HEK293T (cell line): ENCODE measurements at regions not wholly inside any gene's neighbourhood (a gene's known extent, or its start where the extent isn't known, plus 50 kb on each side); places are given as distances from the start of the nearest gene placed in this dataset.
"Not testable (repeated sequence)": the region's sequence is repeated elsewhere in the genome, so short reads cannot be mapped to it uniquely, and the experiment has no call there.

Experiments
- CTCF ChIA-PET: fragments of 350-600 bp; formaldehyde crosslinking; extraction: SDS; loops from one replicate; lab custom pipeline; 2021; ENCODE audit warnings: antibody characterized with exemption, inconsistent platforms; lab: Yijun Ruan, JAX
- POLR2A ChIA-PET: fragments of 350-600 bp; formaldehyde crosslinking; extraction: SDS; loops from one replicate; lab custom pipeline; 2020; ENCODE audit warnings: antibody characterized with exemption, inconsistent platforms; lab: Yijun Ruan, JAX
- DNase-seq: peaks from one replicate; pipeline ENCODE4 v3.0.0; 2012; ENCODE audit warnings: mixed read lengths; ENCODE audit errors: extremely low spot score
- ARNT ChIP-seq: fragments of 450-650 bp; IDR thresholded peaks from 2 replicates; pipeline ENCODE4 v1.6.1; 2017; ENCODE audit warnings: mild to moderate bottlenecking
- BHLHE40 ChIP-seq: fragments of 450-650 bp; IDR thresholded peaks from 2 replicates; pipeline ENCODE4 v1.6.1; 2016; ENCODE audit warnings: mild to moderate bottlenecking, moderate library complexity, borderline replicate concordance
- CTBP1 ChIP-seq: fragments of 450-650 bp; IDR thresholded peaks from 2 replicates; pipeline ENCODE4 v1.6.1; 2016; ENCODE audit warnings: borderline replicate concordance
- ELF4 ChIP-seq: fragments of 450-650 bp; IDR thresholded peaks from 2 replicates; pipeline ENCODE4 v1.6.1; 2017; ENCODE audit warnings: antibody characterized with exemption
- FOXA1 ChIP-seq: fragments of 450-650 bp; IDR thresholded peaks from 2 replicates; pipeline ENCODE4 v1.6.1; 2016; ENCODE audit warnings: mild to moderate bottlenecking
- FOXK2 ChIP-seq: fragments of 450-650 bp; IDR thresholded peaks from 2 replicates; pipeline ENCODE4 v1.6.1; 2016; ENCODE audit warnings: mild to moderate bottlenecking
- FOXM1 ChIP-seq: fragments of 450-650 bp; IDR thresholded peaks from 2 replicates; pipeline ENCODE4 v1.6.1; 2017; ENCODE audit warnings: mild to moderate bottlenecking, borderline replicate concordance
- HDGF ChIP-seq: fragments of 450-650 bp; IDR thresholded peaks from 2 replicates; pipeline ENCODE4 v1.6.1; 2017; ENCODE audit warnings: antibody characterized with exemption, borderline replicate concordance
- L3MBTL2 ChIP-seq: fragments of 450-650 bp; conservative IDR thresholded peaks from 2 replicates; pipeline ENCODE4 v1.6.1; 2016; ENCODE audit warnings: mild to moderate bottlenecking
- LEF1 ChIP-seq: fragments of 450-650 bp; IDR thresholded peaks from 2 replicates; pipeline ENCODE4 v1.6.1; 2017; ENCODE audit warnings: mild to moderate bottlenecking, borderline replicate concordance
- NFRKB ChIP-seq: fragments of 450-650 bp; IDR thresholded peaks from 2 replicates; pipeline ENCODE4 v1.6.1; 2016; ENCODE audit warnings: mild to moderate bottlenecking, moderate library complexity
- PKNOX1 ChIP-seq: fragments of 450-650 bp; IDR thresholded peaks from 2 replicates; pipeline ENCODE4 v1.6.1; 2016
- SP1 ChIP-seq: fragments of 450-650 bp; IDR thresholded peaks from 2 replicates; pipeline ENCODE4 v1.6.1; 2017
- SUZ12 ChIP-seq: fragments of 450-650 bp; IDR thresholded peaks from 2 replicates; pipeline ENCODE4 v1.6.1; 2016; ENCODE audit warnings: mild to moderate bottlenecking
- TARDBP ChIP-seq: fragments of 450-650 bp; IDR thresholded peaks from 2 replicates; pipeline ENCODE4 v1.6.1; 2016
- ZNF384 ChIP-seq: fragments of 450-650 bp; IDR thresholded peaks from 2 replicates; pipeline ENCODE4 v1.6.1; 2016

- ChIA-PET CTCF (no interaction called here), POLR2A (interaction anchor here (1.2 kb wide), 1 partner anchor 14 kb away, joined by 4 read pairs; no protein-coding TSS in a partner anchor)
- DNase-seq: no peak
- TF ChIP-seq SUZ12 (no peak), FOXK2 (no peak)
Measured at GRCh38 chr14:101088395-101088667, 184.8 kb upstream of the RTL1 start.

- no peak for TF ChIP-seq SUZ12
- TF ChIP-seq SP1: no peak
- TF ChIP-seq HDGF: no peak
- no peak for TF ChIP-seq LEF1
- no peak for TF ChIP-seq L3MBTL2
- no peak for TF ChIP-seq TARDBP
- no peak for TF ChIP-seq ELF4
- TF ChIP-seq CTBP1: no peak
- no peak for TF ChIP-seq FOXM1
- no peak for TF ChIP-seq BHLHE40
- TF ChIP-seq FOXA1: no peak
- no peak for TF ChIP-seq ZNF384
- no peak for TF ChIP-seq ARNT
- TF ChIP-seq NFRKB: no peak
- TF ChIP-seq FOXK2: no peak
- no peak for TF ChIP-seq PKNOX1
- DNase-seq: no peak
- CTCF ChIA-PET: no interaction called here
- POLR2A ChIA-PET: interaction anchor here (1.2 kb wide), 1 partner anchor 15 kb away, joined by 4 read pairs; no protein-coding TSS in a partner anchor
Measured at GRCh38 chr14:101088714-101089113, 185.2 kb upstream of the RTL1 start.

GRCh38 chr14:101090478-101090877 is 187.0 kb upstream of the RTL1 start:
- DNase-seq, POLR2A ChIA-PET, CTCF ChIA-PET: not testable (repeated sequence)

- CTCF ChIA-PET: no interaction called here
- TF ChIP-seq ZNF384 (no peak), CTBP1 (no peak), ARNT (no peak), NFRKB (no peak), TARDBP (no peak), SP1 (no peak), FOXA1 (no peak), LEF1 (no peak), PKNOX1 (no peak), ELF4 (no peak), FOXK2 (no peak)
- no peak for DNase-seq
- POLR2A ChIA-PET: no interaction called here
Measured at GRCh38 chr14:101090976-101091375, 187.5 kb upstream of the RTL1 start.

- DNase-seq, POLR2A ChIA-PET: not testable (repeated sequence)
Measured at GRCh38 chr14:101094916-101095315, 191.4 kb upstream of the RTL1 start.

GRCh38 chr14:101096551-101096950 is 193.0 kb upstream of the RTL1 start:
- DNase-seq: no peak
- CTCF ChIA-PET: no interaction called here
- no peak for TF ChIP-seq CTBP1
- POLR2A ChIA-PET: no interaction called here

More at GRCh38 chr14:101094916-101095315, 191.4 kb upstream of the RTL1 start:
- CTCF ChIA-PET: not testable (repeated sequence)

- DNase-seq: no peak
- ChIA-PET CTCF (no interaction called here), POLR2A (no interaction called here)
- TF ChIP-seq FOXK2 (no peak), BHLHE40 (no peak), LEF1 (no peak), FOXM1 (no peak), PKNOX1 (no peak), CTBP1 (no peak), ARNT (no peak), TARDBP (no peak), L3MBTL2 (no peak), SP1 (no peak), HDGF (no peak), NFRKB (no peak), ELF4 (no peak)
Measured at GRCh38 chr14:101097109-101097793, 193.7 kb upstream of the RTL1 start.

GRCh38 chr14:101098177-101098576 is 194.7 kb upstream of the RTL1 start:
- TF ChIP-seq FOXK2: no peak
- no peak for TF ChIP-seq BHLHE40
- no peak for TF ChIP-seq TARDBP
- no peak for TF ChIP-seq L3MBTL2
- no peak for TF ChIP-seq FOXA1
- no peak for TF ChIP-seq PKNOX1
- TF ChIP-seq HDGF: no peak
- TF ChIP-seq ARNT: no peak
- no peak for TF ChIP-seq ZNF384
- no peak for TF ChIP-seq SUZ12
- no peak for TF ChIP-seq ELF4
- no peak for TF ChIP-seq FOXM1
- TF ChIP-seq LEF1: no peak
- no peak for TF ChIP-seq SP1
- no peak for TF ChIP-seq NFRKB
- TF ChIP-seq CTBP1: no peak
- POLR2A ChIA-PET: no interaction called here
- DNase-seq: no peak
- CTCF ChIA-PET: no interaction called here
